Tibial nerve (tissue), 3 donors: ENCODE measurements at regions not wholly inside any gene's neighbourhood (a gene's known extent, or its start where the extent isn't known, plus 50 kb on each side); places are given as distances from the start of the nearest gene placed in this dataset.

Experiments
- CTCF ChIP-seq, 5 experiments: fragments of 200-600 bp in 3 of 5; fragments of 450-650 bp in 2 of 5; sonication (generic) in 3 of 5; IDR thresholded peaks; one replicate each; pipeline ENCODE4 v1.5.1; 2016 to 2019; ENCODE audit warnings: antibody characterized with exemption in 5 of 5, mild to moderate bottlenecking in 3 of 5, moderate library complexity in 2 of 5
- POLR2A ChIP-seq, 2 donors: fragments of 450-650 bp; IDR thresholded peaks; one replicate each; pipeline ENCODE4 v1.6.1; 2017; ENCODE audit warnings: antibody characterized with exemption in 2 of 2, mild to moderate bottlenecking in 2 of 2, moderate library complexity in 2 of 2

- TF ChIP-seq CTCF (IDR thresholded peaks at IDR 0.05) (peak in 3 of 5 experiments; percentile 31 to 78 (median 73)), POLR2A (IDR thresholded peaks at IDR 0.05) (peak; percentile 95 to 97)
These were observed 148.2 kb upstream of the KLF4 start for GRCh38 chr9:107637421-107638420.
